ENCODE measurements at regions not wholly inside any gene's neighbourhood (a gene's known extent, or its start where the extent isn't known, plus 50 kb on each side); places are given as distances from the start of the nearest gene placed in this dataset.

- Histone ChIP-seq H3K4ac (ENCODE audit: low read depth, low read length) (no peak overlapping the region), H3K27me3 (ENCODE audit: insufficient read depth, low read length) (no peaks in the 10 kb centered on the region), H2BK15ac (ENCODE audit: low read depth, low read length) (no peak overlapping the region), H3K9ac (ENCODE audit: extremely low read depth, insufficient read length, low read length) (no peak overlapping the region), H3K9me3 (ENCODE audit: control insufficient read depth, low read depth, low read length) (no peaks in the 10 kb centered on the region), H4K20me1 (ENCODE audit: control insufficient read depth, insufficient read depth, insufficient read length) (no peaks in the 10 kb centered on the region), H3K18ac (ENCODE audit: insufficient read length, low read depth, low read length) (no peak overlapping the region), H2BK5ac (ENCODE audit: insufficient read length, low read length) (no peak overlapping the region), H3K56ac (ENCODE audit: insufficient read length, low read depth, low read length) (no peak overlapping the region), H3K23me2 (ENCODE audit: insufficient read length, low read depth, low read length, poor library complexity, severe bottlenecking) (no peaks in the 10 kb centered on the region), H2AK5ac (ENCODE audit: insufficient read length, low read length) (no peak overlapping the region), H3K23ac (ENCODE audit: insufficient read length, low read depth, low read length) (no peak overlapping the region), H4K91ac (ENCODE audit: insufficient read length, low read depth, low read length) (no peak overlapping the region), H2BK20ac (ENCODE audit: low read depth, low read length, poor library complexity, severe bottlenecking) (no peak overlapping the region), H3K79me2 (ENCODE audit: insufficient read depth, low read length) (no peaks in the 10 kb centered on the region), H2BK12ac (ENCODE audit: insufficient read length, low read depth, low read length) (no peak overlapping the region), H3K27ac (ENCODE audit: insufficient read length, low read depth, low read length) (no peak overlapping the region), H3K14ac (ENCODE audit: insufficient read depth, low read length) (no peak overlapping the region), H2BK120ac (ENCODE audit: low read depth, low read length, poor library complexity, severe bottlenecking) (no peak overlapping the region), H4K5ac (ENCODE audit: insufficient read length, low read depth, low read length) (no peak overlapping the region), H2AFZ (ENCODE audit: low read length) (no peak overlapping the region), H3K4me1 (ENCODE audit: insufficient read depth, low read length) (no peaks in the 10 kb centered on the region; the same call in 1 of the 2 replicates), H3K79me1 (ENCODE audit: insufficient read depth, low read depth, low read length, poor library complexity, severe bottlenecking) (no peaks in the 10 kb centered on the region), H4K8ac (replicated peaks; ENCODE audit: insufficient read length, low read depth, low read length) (no peak overlapping the region), H3T11ph (ENCODE audit: low read length) (no peak overlapping the region), H3K4me2 (ENCODE audit: insufficient read depth, insufficient read length, low read length) (no peak overlapping the region)
- H3K36me3 Mint-ChIP-seq (ENCODE audit: insufficient read depth in 1 of 3, low read depth in 3 of 3), result no peaks in the 10 kb centered on the region
- no peak overlapping the region for H3K4me3 Mint-ChIP-seq
- no peak for DNase-seq
- H3K27me3 Mint-ChIP-seq (ENCODE audit: low read depth), result peaks cover 7% of the 10 kb centered on the region
- TF ChIP-seq CTCF (conservative IDR thresholded peaks at IDR 0.05), result no peak
- H3K4me1 Mint-ChIP-seq, result peaks cover 11 to 19% of the 10 kb centered on the region in 2 experiments
- no peak overlapping the region for H3K27ac Mint-ChIP-seq
- no peaks in the 10 kb centered on the region for H3K9me3 Mint-ChIP-seq
- WGBS (ENCODE audit: extremely low coverage, insufficient read length, low lambda C conversion rate), result no CpG with 5 or more reads among the region's 2 CpGs
Measured at GRCh38 chr5:13503017-13503416, 441.5 kb downstream of the DNAH5 start.
